ENCODE measurements at regions not wholly inside any gene's neighbourhood (a gene's known extent, or its start where the extent isn't known, plus 50 kb on each side); places are given as distances from the start of the nearest gene placed in this dataset.

- peaks cover 0 to 4% (median 0%) of the 10 kb centered on the region in 4 donors for H3K9me3 ChIP-seq
- H3K27me3 ChIP-seq = no peaks in the 10 kb centered on the region
- no peak overlapping the region for H3K4me3 ChIP-seq
- no peak for DNase-seq (ENCODE audit: extremely low spot score)
- intact Hi-C loops (cut with DNase I) = no loop called here
- WGBS = 84% methylated on average over 4 of the region's 6 CpGs
- no peak overlapping the region for H3K27ac ChIP-seq (replicated peaks in 1 of 4)
- no peaks in the 10 kb centered on the region for H3K4me1 ChIP-seq
- TF ChIP-seq CTCF (IDR thresholded peaks at IDR 0.05) (no peak), EP300 (IDR thresholded peaks at IDR 0.05) (no peak), POLR2A (IDR thresholded peaks at IDR 0.05; ENCODE audit: low read depth) (no peak), POLR2AphosphoS5 (IDR thresholded peaks at IDR 0.05) (no peak)
- H3K36me3 ChIP-seq = no peaks in the 10 kb centered on the region
Observed at GRCh38 chr3:84906065-84906464, 52.7 kb upstream of the CADM2 start.

Measured in esophagus muscularis mucosa (tissue), 4 donors.